ENCODE measurements at regions not wholly inside any gene's neighbourhood (a gene's known extent, or its start where the extent isn't known, plus 50 kb on each side); places are given as distances from the start of the nearest gene placed in this dataset.

- TF ChIP-seq POLR2A (IDR thresholded peaks at IDR 0.05), result no peak
- TF ChIP-seq CTCF (IDR thresholded peaks at IDR 0.05), result no peak
- no peak for TF ChIP-seq POLR2AphosphoS5 (IDR thresholded peaks at IDR 0.05)
Observed at GRCh38 chr3:117893638-117894037, 1141.0 kb downstream of the IGSF11 start.

Measured in prostate gland (tissue), 2 donors.